Coronary artery (tissue), 2 donors: ENCODE measurements at regions not wholly inside any gene's neighbourhood (a gene's known extent, or its start where the extent isn't known, plus 50 kb on each side); places are given as distances from the start of the nearest gene placed in this dataset.

ENCODE experiments used
- DNase-seq: peaks from one replicate; pipeline ENCODE4 v3.0.0-alpha.2; 2017; ENCODE audit warnings: low spot score
- H3K27ac ChIP-seq, 2 donors: fragments of 200-600 bp; sonication (generic); one replicate each; pipeline ENCODE4 v1.5.1; 2016 to 2019
- H3K4me3 ChIP-seq: fragments of 200-600 bp; sonication (generic); 2 replicates; pipeline ENCODE4 v1.5.1; 2016; ENCODE audit warnings: mild to moderate bottlenecking, moderate library complexity
- TF ChIP-seq, protein P1 (sequence below): fragments of 200-600 bp; sonication (generic); IDR thresholded peaks from one replicate; pipeline ENCODE4 v1.5.1; 2019; ENCODE audit warnings: antibody characterized with exemption

- Histone ChIP-seq H3K4me3 (no peak overlapping the region), H3K27ac (no peak overlapping the region)
- TF ChIP-seq, protein P1, sequence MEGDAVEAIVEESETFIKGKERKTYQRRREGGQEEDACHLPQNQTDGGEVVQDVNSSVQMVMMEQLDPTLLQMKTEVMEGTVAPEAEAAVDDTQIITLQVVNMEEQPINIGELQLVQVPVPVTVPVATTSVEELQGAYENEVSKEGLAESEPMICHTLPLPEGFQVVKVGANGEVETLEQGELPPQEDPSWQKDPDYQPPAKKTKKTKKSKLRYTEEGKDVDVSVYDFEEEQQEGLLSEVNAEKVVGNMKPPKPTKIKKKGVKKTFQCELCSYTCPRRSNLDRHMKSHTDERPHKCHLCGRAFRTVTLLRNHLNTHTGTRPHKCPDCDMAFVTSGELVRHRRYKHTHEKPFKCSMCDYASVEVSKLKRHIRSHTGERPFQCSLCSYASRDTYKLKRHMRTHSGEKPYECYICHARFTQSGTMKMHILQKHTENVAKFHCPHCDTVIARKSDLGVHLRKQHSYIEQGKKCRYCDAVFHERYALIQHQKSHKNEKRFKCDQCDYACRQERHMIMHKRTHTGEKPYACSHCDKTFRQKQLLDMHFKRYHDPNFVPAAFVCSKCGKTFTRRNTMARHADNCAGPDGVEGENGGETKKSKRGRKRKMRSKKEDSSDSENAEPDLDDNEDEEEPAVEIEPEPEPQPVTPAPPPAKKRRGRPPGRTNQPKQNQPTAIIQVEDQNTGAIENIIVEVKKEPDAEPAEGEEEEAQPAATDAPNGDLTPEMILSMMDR: no peak
- DNase-seq: no peak
Measured at GRCh38 chr21:18191139-18191538, 53.5 kb upstream of the CHODL start.

DNA sequence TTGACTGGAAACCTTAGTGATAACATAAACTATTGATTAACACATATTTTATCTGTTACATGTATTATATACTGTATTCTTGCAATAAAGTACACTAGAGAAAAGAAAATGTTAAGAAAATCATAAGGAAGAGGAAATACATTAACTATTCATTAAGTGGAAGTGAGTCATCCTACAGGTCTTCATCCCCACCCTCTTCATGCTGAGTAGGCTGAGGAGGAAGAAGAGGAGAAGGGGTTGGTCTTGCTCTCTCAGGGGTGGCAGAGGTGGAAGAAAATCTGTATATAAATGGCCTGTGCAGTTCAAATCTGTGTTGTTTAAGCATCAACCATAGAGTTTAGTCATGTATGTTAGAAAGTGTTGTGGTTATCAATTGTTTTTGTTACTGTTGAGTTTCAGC is 66.1 kb upstream of the CHODL start:
- TF ChIP-seq, protein P1: no peak
- DNase-seq: no peak
- H3K4me3 ChIP-seq: no peak overlapping the region

DNA sequence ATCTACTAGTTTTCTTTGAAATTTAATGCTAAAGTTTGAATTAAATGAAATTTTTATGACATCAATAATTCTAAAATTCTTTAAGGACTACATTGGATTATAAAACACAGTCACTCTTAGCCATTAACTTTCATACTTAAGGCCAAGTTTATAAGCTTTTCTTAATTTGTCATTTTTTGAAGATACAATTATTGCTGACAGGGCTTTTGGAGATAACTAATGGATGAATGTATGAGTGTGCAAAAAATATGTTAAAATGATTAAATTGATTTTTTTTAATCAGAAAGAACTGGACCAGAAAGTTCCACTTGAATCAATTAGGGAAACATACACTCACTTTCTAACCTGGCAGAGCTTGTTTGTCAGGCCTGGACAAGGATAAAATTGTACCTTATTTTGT is 70.3 kb upstream of the CHODL start:
- no peak overlapping the region for H3K27ac ChIP-seq
- DNase-seq: no peak
- TF ChIP-seq, protein P1: no peak
- no peak overlapping the region for H3K4me3 ChIP-seq

More for the DNA sequence above, 66.1 kb upstream of the CHODL start:
- no peak overlapping the region for H3K27ac ChIP-seq

- no peak for DNase-seq
- TF ChIP-seq, protein P1: no peak
- Histone ChIP-seq H3K4me3 (no peak overlapping the region), H3K27ac (no peak overlapping the region)
Measured at GRCh38 chr21:18170829-18171228, 73.8 kb upstream of the CHODL start.

GRCh38 chr21:18170221-18170620 is 74.4 kb upstream of the CHODL start:
- no peak overlapping the region for H3K27ac ChIP-seq
- TF ChIP-seq, protein P1: no peak
- DNase-seq: no peak
- H3K4me3 ChIP-seq: no peak overlapping the region

- DNase-seq: no peak
- TF ChIP-seq, protein P1: no peak
- no peak overlapping the region for H3K4me3 ChIP-seq
- H3K27ac ChIP-seq: no peak overlapping the region
Measured at GRCh38 chr21:18168108-18168507, 76.5 kb upstream of the CHODL start.

DNA sequence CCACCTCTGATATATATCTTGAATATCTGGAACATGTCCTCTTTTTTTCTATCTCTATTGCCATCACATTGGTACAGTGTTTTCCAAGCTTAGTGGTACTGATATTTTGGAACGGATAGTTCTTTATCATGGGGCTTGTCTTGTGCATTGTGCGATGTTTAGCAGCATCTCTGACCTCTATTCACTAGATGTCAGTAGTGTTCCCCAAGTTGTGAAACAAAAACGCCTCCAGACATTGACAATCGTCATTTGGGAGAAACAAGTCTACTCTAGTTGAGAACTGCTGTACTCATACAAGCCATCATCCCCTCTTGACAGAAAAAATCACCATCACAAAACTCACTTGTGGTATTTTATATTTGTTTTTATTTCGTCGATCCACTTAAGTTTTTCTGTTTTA is 79.7 kb upstream of the CHODL start:
- H3K4me3 ChIP-seq: no peak overlapping the region
- H3K27ac ChIP-seq: no peak overlapping the region
- TF ChIP-seq, protein P1: no peak
- DNase-seq: no peak
